ENCODE measurements at regions not wholly inside any gene's neighbourhood (a gene's known extent, or its start where the extent isn't known, plus 50 kb on each side); places are given as distances from the start of the nearest gene placed in this dataset.

- no peaks in the 10 kb centered on the region for H4K20me1 ChIP-seq (replicated peaks; ENCODE audit: control insufficient read depth, extremely low read depth, insufficient read depth, low read length)
- ChIA-PET POLR2A (no interaction called here), CTCF (no interaction called here)
- H3K27ac ChIP-seq (ENCODE audit: insufficient read depth, low read depth, low read length), result no peak overlapping the region
- H3K4me3 ChIP-seq (replicated peaks in 1 of 3; ENCODE audit: insufficient read depth in 1 of 3, low read depth in 1 of 3, low read length in 3 of 3), result no peak overlapping the region
- no peaks in the 10 kb centered on the region for H3K9me1 ChIP-seq (replicated peaks; ENCODE audit: control insufficient read depth, extremely low read depth, insufficient read depth, low read length)
- no peak for TF ChIP-seq POLR2AphosphoS5 (IDR thresholded peaks at IDR 0.05; ENCODE audit: insufficient read depth, low read depth, low read length)
- no peak for TF ChIP-seq MYC (IDR thresholded peaks at IDR 0.05; ENCODE audit: low read depth, low read length)
- no peak for TF ChIP-seq GATA2 (IDR thresholded peaks at IDR 0.05; ENCODE audit: insufficient read depth, insufficient read length, low read depth, low read length)
- TF ChIP-seq FOS (IDR thresholded peaks at IDR 0.05; ENCODE audit: borderline replicate concordance, insufficient read depth, low read length), result no peak
- DNase-seq (ENCODE audit: low read depth, low spot score) (no peak), FAIRE-seq (no peak)
- no peak overlapping the region for H3K4me2 ChIP-seq (ENCODE audit: insufficient read depth, low read length)
- no peaks in the 10 kb centered on the region for H3K27me3 ChIP-seq (ENCODE audit: control insufficient read depth in 2 of 2, insufficient read depth in 2 of 2, low read length in 2 of 2)
- no TSS peak for BruUV-seq (replicated peaks)
- H3K4me1 ChIP-seq (ENCODE audit: control insufficient read depth, extremely low read depth, insufficient read depth, low read length), result no peaks in the 10 kb centered on the region
- intact Hi-C loops (cut with micrococcal nuclease), result no loop called here
- no peaks in the 10 kb centered on the region for H3K36me3 ChIP-seq (ENCODE audit: control insufficient read depth in 2 of 2, extremely low read depth in 1 of 2, insufficient read depth in 2 of 2, low read length in 2 of 2)
- H3K79me2 ChIP-seq (ENCODE audit: control insufficient read depth, insufficient read depth, low read length), result no peaks in the 10 kb centered on the region
- no peaks in the 10 kb centered on the region for H3K9me3 ChIP-seq (replicated peaks; ENCODE audit: control insufficient read depth, insufficient read depth, low read length)
- H2AFZ ChIP-seq (ENCODE audit: low read depth, low read length), result no peak overlapping the region
- no peak overlapping the region for H3K9ac ChIP-seq (replicated peaks; ENCODE audit: extremely low read depth, insufficient read depth, low read length)
- dilution Hi-C loops (cut with MboI; ENCODE audit: extremely low pct_ligation_motif_present, low sequenced_read_pairs), result no loop called here
Observed at GRCh38 chr4:141849367-141849766, 213.0 kb downstream of the IL15 start.

- ChIA-PET POLR2A (no interaction called here), CTCF (no interaction called here)
- Histone ChIP-seq H3K4me3 (replicated peaks in 1 of 3; ENCODE audit: insufficient read depth in 1 of 3, low read depth in 1 of 3, low read length in 3 of 3) (no peak overlapping the region), H3K4me2 (ENCODE audit: insufficient read depth, low read length) (no peak overlapping the region), H3K9ac (replicated peaks; ENCODE audit: extremely low read depth, insufficient read depth, low read length) (no peak overlapping the region), H4K20me1 (replicated peaks; ENCODE audit: control insufficient read depth, extremely low read depth, insufficient read depth, low read length) (no peaks in the 10 kb centered on the region), H3K36me3 (ENCODE audit: control insufficient read depth in 2 of 2, extremely low read depth in 1 of 2, insufficient read depth in 2 of 2, low read length in 2 of 2) (no peaks in the 10 kb centered on the region), H3K9me1 (replicated peaks; ENCODE audit: control insufficient read depth, extremely low read depth, insufficient read depth, low read length) (no peaks in the 10 kb centered on the region), H2AFZ (ENCODE audit: low read depth, low read length) (no peak overlapping the region), H3K27me3 (ENCODE audit: control insufficient read depth in 2 of 2, insufficient read depth in 2 of 2, low read length in 2 of 2) (no peaks in the 10 kb centered on the region), H3K9me3 (replicated peaks; ENCODE audit: control insufficient read depth, insufficient read depth, low read length) (no peaks in the 10 kb centered on the region), H3K79me2 (ENCODE audit: control insufficient read depth, insufficient read depth, low read length) (no peaks in the 10 kb centered on the region), H3K4me1 (ENCODE audit: control insufficient read depth, extremely low read depth, insufficient read depth, low read length) (no peaks in the 10 kb centered on the region), H3K27ac (ENCODE audit: insufficient read depth, low read depth, low read length) (no peak overlapping the region)
- FAIRE-seq (no peak), DNase-seq (ENCODE audit: low read depth, low spot score) (no peak)
- dilution Hi-C loops (cut with MboI; ENCODE audit: extremely low pct_ligation_motif_present, low sequenced_read_pairs), result no loop called here
- no peak for TF ChIP-seq POLR2AphosphoS5 (IDR thresholded peaks at IDR 0.05; ENCODE audit: insufficient read depth, low read depth, low read length)
- TF ChIP-seq, protein P1, sequence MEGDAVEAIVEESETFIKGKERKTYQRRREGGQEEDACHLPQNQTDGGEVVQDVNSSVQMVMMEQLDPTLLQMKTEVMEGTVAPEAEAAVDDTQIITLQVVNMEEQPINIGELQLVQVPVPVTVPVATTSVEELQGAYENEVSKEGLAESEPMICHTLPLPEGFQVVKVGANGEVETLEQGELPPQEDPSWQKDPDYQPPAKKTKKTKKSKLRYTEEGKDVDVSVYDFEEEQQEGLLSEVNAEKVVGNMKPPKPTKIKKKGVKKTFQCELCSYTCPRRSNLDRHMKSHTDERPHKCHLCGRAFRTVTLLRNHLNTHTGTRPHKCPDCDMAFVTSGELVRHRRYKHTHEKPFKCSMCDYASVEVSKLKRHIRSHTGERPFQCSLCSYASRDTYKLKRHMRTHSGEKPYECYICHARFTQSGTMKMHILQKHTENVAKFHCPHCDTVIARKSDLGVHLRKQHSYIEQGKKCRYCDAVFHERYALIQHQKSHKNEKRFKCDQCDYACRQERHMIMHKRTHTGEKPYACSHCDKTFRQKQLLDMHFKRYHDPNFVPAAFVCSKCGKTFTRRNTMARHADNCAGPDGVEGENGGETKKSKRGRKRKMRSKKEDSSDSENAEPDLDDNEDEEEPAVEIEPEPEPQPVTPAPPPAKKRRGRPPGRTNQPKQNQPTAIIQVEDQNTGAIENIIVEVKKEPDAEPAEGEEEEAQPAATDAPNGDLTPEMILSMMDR (IDR thresholded peaks at IDR 0.05; ENCODE audit: extremely low read depth in 1 of 2, insufficient read depth in 1 of 2, low read depth in 1 of 2, low read length in 2 of 2), result no peak
- BruUV-seq (replicated peaks), result no TSS peak
- intact Hi-C loops (cut with micrococcal nuclease), result no loop called here
Observed at GRCh38 chr4:141849778-141850177, 213.4 kb downstream of the IL15 start.
